SU-DHL-6 (cell line): ENCODE measurements at regions not wholly inside any gene's neighbourhood (a gene's known extent, or its start where the extent isn't known, plus 50 kb on each side); places are given as distances from the start of the nearest gene placed in this dataset.

Experiments used
- H2AFZ ChIP-seq: fragments of 200-600 bp; sonication (generic); 2 replicates; pipeline ENCODE4 v1.6.1; 2014; ENCODE audit warnings: low read depth, mild to moderate bottlenecking, moderate library complexity, mixed read lengths, antibody characterized with exemption, low read length; ENCODE audit not compliant: severe bottlenecking
- H3F3A ChIP-seq: fragments of 200-600 bp; shearing (Covaris generic); 2 replicates; pipeline ENCODE4 v1.6.0; 2016; ENCODE audit warnings: antibody characterized with exemption, mild to moderate bottlenecking; ENCODE audit not compliant: insufficient read depth
- H3K27ac ChIP-seq: fragments of 200-600 bp; sonication (generic); 2 replicates; pipeline ENCODE4 v1.5.1; 2016; ENCODE audit warnings: low read depth, mild to moderate bottlenecking, low read length, moderate library complexity, mixed read lengths
- H3K27me3 ChIP-seq: fragments of 200-600 bp; sonication (generic), shearing (Covaris generic); 2 replicates; pipeline ENCODE4 v1.6.0; 2014; ENCODE audit warnings: mild to moderate bottlenecking, low read length
- H3K36me3 ChIP-seq: fragments of 200-600 bp; sonication (generic); 2 replicates; pipeline ENCODE4 v1.6.1; 2014; ENCODE audit warnings: mild to moderate bottlenecking, low read length, mixed read lengths
- H3K4me2 ChIP-seq: fragments of 300-600, 200-600 bp; shearing (Covaris generic), sonication (generic); 2 replicates; pipeline ENCODE4 v1.6.0; 2014; ENCODE audit warnings: low read length, low read depth, mild to moderate bottlenecking; ENCODE audit not compliant: poor library complexity, severe bottlenecking
- H3K4me3 ChIP-seq: fragments of 200-600 bp; sonication (generic); 2 replicates; pipeline ENCODE4 v1.5.1; 2014; ENCODE audit warnings: antibody characterized with exemption, low read length, mild to moderate bottlenecking, mixed read lengths; ENCODE audit not compliant: insufficient read depth, poor library complexity, severe bottlenecking
- H3K79me2 ChIP-seq: fragments of 200-600 bp; sonication (generic); 2 replicates; pipeline ENCODE4 v1.6.1; 2014; ENCODE audit warnings: mild to moderate bottlenecking, low read length, moderate library complexity; ENCODE audit not compliant: insufficient read depth
- H3K9ac ChIP-seq: fragments of 200-600 bp; sonication (generic); 2 replicates; pipeline ENCODE4 v1.7.0; 2014; ENCODE audit warnings: mild to moderate bottlenecking, low read length
- H3K9me2 ChIP-seq: fragments of 200-600 bp; sonication (generic); replicated peaks from 2 replicates; pipeline ENCODE4 v1.6.1; 2014; ENCODE audit warnings: low read length; ENCODE audit not compliant: insufficient read depth
- H3K9me3 ChIP-seq: fragments of 200-600 bp; sonication (generic); 2 replicates; pipeline ENCODE4 v1.6.1; 2014; ENCODE audit warnings: low read length, mixed read lengths; ENCODE audit not compliant: insufficient read depth
- H4K20me1 ChIP-seq: fragments of 200-600 bp; sonication (generic); 2 replicates; pipeline ENCODE4 v1.6.1; 2014; ENCODE audit warnings: low read depth, mild to moderate bottlenecking, antibody characterized with exemption, low read length, moderate library complexity, mixed read lengths
- EZH2phosphoT487 ChIP-seq: fragments of 200-600 bp; sonication (generic), shearing (Covaris generic); conservative IDR thresholded peaks from 2 replicates; pipeline ENCODE4 v1.6.1; 2018; ENCODE audit warnings: mild to moderate bottlenecking, antibody characterized with exemption, low read length, moderate library complexity, mixed read lengths
- TF ChIP-seq, protein P1 (sequence below): fragments of 200-600 bp; sonication (generic); IDR thresholded peaks from one replicate; pipeline ENCODE4 v1.5.1; 2017; ENCODE audit warnings: antibody characterized with exemption, mild to moderate bottlenecking, low read length, moderate library complexity; ENCODE audit not compliant: insufficient read depth, poor library complexity, severe bottlenecking

GRCh38 chr1:39132505-39133339 is 71.8 kb upstream of the MACF1 start:
- TF ChIP-seq EZH2phosphoT487, result no peak
- TF ChIP-seq, protein P1, sequence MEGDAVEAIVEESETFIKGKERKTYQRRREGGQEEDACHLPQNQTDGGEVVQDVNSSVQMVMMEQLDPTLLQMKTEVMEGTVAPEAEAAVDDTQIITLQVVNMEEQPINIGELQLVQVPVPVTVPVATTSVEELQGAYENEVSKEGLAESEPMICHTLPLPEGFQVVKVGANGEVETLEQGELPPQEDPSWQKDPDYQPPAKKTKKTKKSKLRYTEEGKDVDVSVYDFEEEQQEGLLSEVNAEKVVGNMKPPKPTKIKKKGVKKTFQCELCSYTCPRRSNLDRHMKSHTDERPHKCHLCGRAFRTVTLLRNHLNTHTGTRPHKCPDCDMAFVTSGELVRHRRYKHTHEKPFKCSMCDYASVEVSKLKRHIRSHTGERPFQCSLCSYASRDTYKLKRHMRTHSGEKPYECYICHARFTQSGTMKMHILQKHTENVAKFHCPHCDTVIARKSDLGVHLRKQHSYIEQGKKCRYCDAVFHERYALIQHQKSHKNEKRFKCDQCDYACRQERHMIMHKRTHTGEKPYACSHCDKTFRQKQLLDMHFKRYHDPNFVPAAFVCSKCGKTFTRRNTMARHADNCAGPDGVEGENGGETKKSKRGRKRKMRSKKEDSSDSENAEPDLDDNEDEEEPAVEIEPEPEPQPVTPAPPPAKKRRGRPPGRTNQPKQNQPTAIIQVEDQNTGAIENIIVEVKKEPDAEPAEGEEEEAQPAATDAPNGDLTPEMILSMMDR, result no peak
- Histone ChIP-seq H3K36me3 (no peaks in the 10 kb centered on the region), H3F3A (no peaks in the 10 kb centered on the region), H3K9ac (no peak overlapping the region), H3K4me3 (no peak overlapping the region), H3K27ac (no peak overlapping the region), H3K79me2 (no peaks in the 10 kb centered on the region), H4K20me1 (no peaks in the 10 kb centered on the region), H3K9me3 (no peaks in the 10 kb centered on the region), H3K4me2 (no peak overlapping the region), H3K27me3 (no peaks in the 10 kb centered on the region), H2AFZ (no peak overlapping the region), H3K9me2 (no peaks in the 10 kb centered on the region)

DNA sequence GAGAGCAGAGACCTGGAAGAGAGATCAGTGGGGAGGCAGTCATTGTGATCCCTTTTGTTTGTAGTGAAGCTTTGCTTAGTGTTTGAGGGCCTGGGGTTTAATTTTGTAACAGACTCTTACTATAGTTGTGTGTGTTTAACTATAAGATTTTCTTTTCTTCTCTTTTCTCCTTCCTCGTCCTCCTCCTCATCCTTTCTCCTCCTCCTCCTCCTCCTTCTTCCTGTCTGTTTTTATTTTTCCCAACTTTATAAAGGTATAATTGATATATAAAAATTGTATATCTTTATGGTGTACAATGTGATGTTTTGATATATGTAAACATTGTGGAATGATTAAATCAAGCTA is 71.2 kb upstream of the MACF1 start:
- Histone ChIP-seq H3K36me3 (no peaks in the 10 kb centered on the region), H3F3A (no peaks in the 10 kb centered on the region), H3K27me3 (no peaks in the 10 kb centered on the region), H3K79me2 (no peaks in the 10 kb centered on the region), H3K9me2 (no peaks in the 10 kb centered on the region), H2AFZ (no peak overlapping the region), H4K20me1 (no peaks in the 10 kb centered on the region), H3K27ac (no peak overlapping the region), H3K4me2 (no peak overlapping the region), H3K9me3 (no peaks in the 10 kb centered on the region), H3K9ac (no peak overlapping the region), H3K4me3 (no peak overlapping the region)
- no peak for TF ChIP-seq EZH2phosphoT487
- TF ChIP-seq, protein P1, result no peak

DNA sequence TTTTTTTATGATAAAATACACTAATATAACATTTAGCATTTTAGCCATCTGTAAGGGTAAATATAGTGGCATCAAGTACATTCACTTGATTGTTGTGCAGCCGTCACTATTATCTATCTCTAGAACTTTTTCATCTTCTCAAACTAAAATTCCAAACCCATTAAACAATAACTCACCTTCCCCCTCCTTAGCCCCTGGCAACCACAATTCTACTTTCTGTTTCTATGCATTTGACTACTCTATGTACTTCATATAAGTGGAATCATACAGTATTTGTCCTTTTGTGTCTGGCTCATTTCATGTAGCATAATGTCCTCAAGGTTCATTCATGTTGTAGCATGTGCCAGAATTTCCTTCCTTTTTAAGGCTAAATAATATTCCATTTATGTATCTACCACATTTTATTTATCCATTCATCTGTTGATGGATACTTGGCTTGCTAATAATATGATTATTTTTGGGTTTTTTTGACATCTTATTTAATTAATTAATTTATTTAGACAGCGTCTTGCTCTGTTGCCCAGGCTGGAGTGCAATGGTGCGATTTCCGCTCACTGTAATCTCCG is 69.6 kb upstream of the MACF1 start:
- Histone ChIP-seq H3K4me3 (no peak overlapping the region), H3K9me2 (no peaks in the 10 kb centered on the region), H3K27ac (no peak overlapping the region), H3K27me3 (no peaks in the 10 kb centered on the region), H2AFZ (no peak overlapping the region), H3K9me3 (no peaks in the 10 kb centered on the region), H3K9ac (no peak overlapping the region), H3K4me2 (no peak overlapping the region), H4K20me1 (no peaks in the 10 kb centered on the region), H3K79me2 (no peaks in the 10 kb centered on the region), H3K36me3 (no peaks in the 10 kb centered on the region), H3F3A (no peaks in the 10 kb centered on the region)
- TF ChIP-seq, protein P1, result no peak
- no peak for TF ChIP-seq EZH2phosphoT487
